SH-SY5Y (cell line): ENCODE measurements at regions not wholly inside any gene's neighbourhood (a gene's known extent, or its start where the extent isn't known, plus 50 kb on each side); places are given as distances from the start of the nearest gene placed in this dataset.

Experiments used
- GATA2 ChIP-seq: IDR thresholded peaks from 2 replicates; pipeline ENCODE4 v1.6.1; 2011; ENCODE audit warnings: mild to moderate bottlenecking, low read depth, low read length
- GATA3 ChIP-seq: IDR thresholded peaks from 2 replicates; pipeline ENCODE4 v1.6.1; 2011; ENCODE audit warnings: low read depth, mild to moderate bottlenecking, low read length, moderate library complexity

GRCh38 chr2:122831649-122832048, 1076.2 kb downstream of the TSN start:
- TF ChIP-seq GATA2 (no peak), GATA3 (no peak)
